K562 (cell line): ENCODE measurements at regions not wholly inside any gene's neighbourhood (a gene's known extent, or its start where the extent isn't known, plus 50 kb on each side); places are given as distances from the start of the nearest gene placed in this dataset.

Experiments used
- ATAC-seq: fragments of 200-7000 bp; cut with Tn5 transposase; 3 replicates; pipeline ENCODE4 v1.9.1; 2020; ENCODE audit warnings: moderate library complexity
- BruUV-seq: library from RNA; stranded (reverse); fragments of 400-500 nt; replicated peaks from 2 replicates; lab custom pipeline; 2021; lab: Mats Ljungman, UMichigan
- CTCF ChIA-PET: fragments of 300-600 bp; formaldehyde crosslinking; extraction: SDS; loops from one replicate; lab custom pipeline; 2021; ENCODE audit warnings: low intra/inter-chr PET ratio; lab: Yijun Ruan, JAX
- POLR2A ChIA-PET: fragments of 300-600, 350-650 bp; sonication (Branson Sonifier 250); formaldehyde crosslinking; extraction: SDS; loops from one replicate; lab custom pipeline; 2021; ENCODE audit warnings: antibody characterized with exemption, inconsistent platforms; lab: Yijun Ruan, JAX
- DNase-seq, 4 experiments: peaks; one replicate each; pipeline versions ENCODE4 v3.0.0 to v3.0.0-alpha.2; 2011 to 2018; ENCODE audit warnings: low spot score in 3 of 4, mixed read lengths in 3 of 4; ENCODE audit errors: extremely low read depth in 1 of 4
- FAIRE-seq: peaks from 2 replicates; lab custom pipeline; 2011; peaks lifted over from hg19 to GRCh38; lab: Jason Lieb, UNC
- H2AFZ ChIP-seq: 2 replicates; pipeline ENCODE4 v1.6.0; 2011; ENCODE audit warnings: low read depth, low read length, control low read depth, inconsistent platforms
- H3K27ac ChIP-seq: fragments of 200-600 bp; 3 replicates; pipeline ENCODE4 v1.8.0; 2011; ENCODE audit warnings: low read depth, mild to moderate bottlenecking, control low read depth, inconsistent platforms, low read length, moderate library complexity, mixed read lengths; ENCODE audit errors: extremely low read depth
- H3K27me3 ChIP-seq, 2 experiments: fragments of 300-600 bp in 1 of 2; 2 replicates in 1 of 2; 3 replicates in 1 of 2; pipeline versions ENCODE4 v1.6.0 to v1.8.0; 2011; ENCODE audit warnings: inconsistent platforms in 2 of 2, low read length in 2 of 2, mild to moderate bottlenecking in 1 of 2, mixed read lengths in 1 of 2, moderate library complexity in 1 of 2; ENCODE audit not compliant: control insufficient read depth in 2 of 2, insufficient read depth in 2 of 2
- H3K36me3 ChIP-seq: fragments of 300-600 bp; 3 replicates; pipeline ENCODE4 v1.8.0; 2011; ENCODE audit warnings: mild to moderate bottlenecking, low read length, inconsistent platforms; ENCODE audit not compliant: control insufficient read depth, insufficient read depth
- H3K4me1 ChIP-seq, 2 experiments: fragments of 200-600 bp in 1 of 2; replicated peaks in 1 of 2; 2 replicates in 1 of 2; 3 replicates in 1 of 2; pipeline versions ENCODE4 v1.5.1 to v1.8.0; 2011; ENCODE audit warnings: inconsistent platforms in 2 of 2, low read length in 2 of 2, mild to moderate bottlenecking in 1 of 2, mixed read lengths in 1 of 2, moderate library complexity in 1 of 2; ENCODE audit not compliant: control insufficient read depth in 2 of 2, insufficient read depth in 2 of 2
- H3K4me2 ChIP-seq: 2 replicates; pipeline ENCODE4 v1.6.1; 2011; ENCODE audit warnings: low read length, control low read depth, inconsistent platforms, mixed read lengths; ENCODE audit not compliant: insufficient read depth
- H3K4me3 ChIP-seq: fragments of 200-600 bp; sonication (generic), shearing (Covaris generic); 2 replicates; pipeline ENCODE4 v1.5.1; 2016; ENCODE audit warnings: control low read depth, inconsistent platforms
- H3K79me2 ChIP-seq: fragments of 200-600 bp; 3 replicates; pipeline ENCODE4 v1.8.0; 2011; ENCODE audit warnings: low read length, inconsistent platforms; ENCODE audit not compliant: control insufficient read depth, insufficient read depth
- H3K9ac ChIP-seq, 2 experiments: 2 replicates each; pipeline versions ENCODE4 v1.6.0 to v1.6.1; 2011; ENCODE audit warnings: low read depth in 2 of 2, low read length in 2 of 2, control low read depth in 1 of 2, inconsistent platforms in 1 of 2, mild to moderate bottlenecking in 1 of 2, mixed read lengths in 1 of 2; ENCODE audit not compliant: insufficient read depth in 1 of 2
- H3K9me1 ChIP-seq: one replicate; pipeline ENCODE4 v1.6.0; 2011; ENCODE audit warnings: inconsistent platforms, mild to moderate bottlenecking, low read length, moderate library complexity; ENCODE audit not compliant: control insufficient read depth, insufficient read depth
- H3K9me3 ChIP-seq: replicated peaks from 2 replicates; pipeline ENCODE4 v1.5.1; 2011; ENCODE audit warnings: low read depth, low read length, inconsistent platforms; ENCODE audit not compliant: control insufficient read depth, insufficient read depth
- H4K20me1 ChIP-seq: replicated peaks from 2 replicates; pipeline ENCODE4 v1.6.1; 2011; ENCODE audit warnings: low read length, inconsistent platforms, mixed read lengths; ENCODE audit not compliant: control insufficient read depth, insufficient read depth
- BRD9 ChIP-seq: fragments of 450-650 bp; IDR thresholded peaks from 2 replicates; pipeline ENCODE4 v1.6.1; 2018; ENCODE audit warnings: low read depth; ENCODE audit not compliant: partially characterized antibody
- CTBP1 ChIP-seq: fragments of 450-650 bp; IDR thresholded peaks from 2 replicates; pipeline ENCODE4 v1.6.1; 2016; ENCODE audit warnings: borderline replicate concordance
- EGR1 ChIP-seq: fragments of 450-650 bp; conservative IDR thresholded peaks from 2 replicates; pipeline ENCODE4 v1.6.1; 2017; ENCODE audit warnings: mild to moderate bottlenecking
- HNRNPUL1 ChIP-seq: fragments of 200-400 bp; formaldehyde crosslinking; IDR thresholded peaks from 2 replicates; pipeline ENCODE4 v1.6.1; 2017; ENCODE audit warnings: low read length
- KLF1 ChIP-seq: fragments of 450-650 bp; IDR thresholded peaks from 2 replicates; pipeline ENCODE4 v1.6.1; 2016; ENCODE audit warnings: missing genetic modification characterization, missing compliant biosample characterization
- MAX ChIP-seq: sonication (generic); formaldehyde crosslinking; IDR thresholded peaks from 2 replicates; pipeline ENCODE4 v1.9.0; 2022; ENCODE audit warnings: mild to moderate bottlenecking, missing genetic modification reagents
- MCM7 ChIP-seq, 2 experiments: fragments of 450-650 bp; IDR thresholded peaks; 2 replicates each; pipeline ENCODE4 v1.6.1; 2016 to 2018
- MYC ChIP-seq, 2 experiments: fragments of 250-450 bp in 1 of 2; sonication (Bioruptor Pico) in 1 of 2; IDR thresholded peaks; 2 replicates each; pipeline versions ENCODE4 v1.5.1 to v1.6.1; 2012 to 2021; ENCODE audit warnings: low read depth in 2 of 2, borderline replicate concordance in 1 of 2, improper control_type of control experiment in 1 of 2, low read length in 1 of 2, mild to moderate bottlenecking in 1 of 2, moderate library complexity in 1 of 2
- PTRF ChIP-seq: fragments of 450-650 bp; IDR thresholded peaks from 2 replicates; pipeline ENCODE4 v1.6.1; 2016; ENCODE audit warnings: mild to moderate bottlenecking, missing genetic modification characterization, missing compliant biosample characterization
- SRSF3 ChIP-seq: fragments of 200-400 bp; formaldehyde crosslinking; IDR thresholded peaks from 2 replicates; pipeline ENCODE4 v1.6.1; 2016; ENCODE audit warnings: mild to moderate bottlenecking, low read length, moderate library complexity; ENCODE audit not compliant: insufficient read depth
- TAF9B ChIP-seq: fragments of 450-650 bp; IDR thresholded peaks from 2 replicates; pipeline ENCODE4 v1.6.1; 2018; ENCODE audit warnings: mild to moderate bottlenecking; ENCODE audit not compliant: partially characterized antibody
- TCF7 ChIP-seq: sonication (generic); IDR thresholded peaks from 2 replicates; pipeline ENCODE4 v1.6.1; 2016; ENCODE audit warnings: antibody characterized with exemption, borderline replicate concordance
- ZBTB12 ChIP-seq: fragments of 250-450 bp; sonication (Bioruptor Pico); IDR thresholded peaks from 2 replicates; pipeline ENCODE4 v1.4.0; 2020
- ZFP1 ChIP-seq: fragments of 450-650 bp; formaldehyde crosslinking; IDR thresholded peaks from 2 replicates; pipeline ENCODE4 v1.4.0; 2020; ENCODE audit warnings: mild to moderate bottlenecking, mixed read lengths
- ZNF232 ChIP-seq: sonication (generic); formaldehyde crosslinking; IDR thresholded peaks from 2 replicates; pipeline ENCODE4 v1.8.0; 2022; ENCODE audit warnings: mild to moderate bottlenecking, missing genetic modification reagents
- ZNF253 ChIP-seq: fragments of 250-450 bp; sonication (Bioruptor Pico); conservative IDR thresholded peaks from 2 replicates; pipeline ENCODE4 v1.6.1; 2021; ENCODE audit warnings: mild to moderate bottlenecking
- ZNF780A ChIP-seq: fragments of 250-450 bp; sonication (Bioruptor Pico); IDR thresholded peaks from 2 replicates; pipeline ENCODE4 v1.5.0; 2021; ENCODE audit warnings: mild to moderate bottlenecking
- WGBS: fragments of 100-300 bp; shearing (Covaris generic); methylation state at CpG from one replicate; pipeline ENCODE4 v1.1.6; 2016; ENCODE audit warnings: low coverage, mixed read lengths; ENCODE audit not compliant: insufficient coverage; ENCODE audit errors: missing lambda C conversion rate; 5-methylcytosine and 5-hydroxymethylcytosine counted together
- in situ Hi-C: fragments of 300-500 bp; cut with MboI; formaldehyde crosslinking; loops from 4 replicates; pipeline ENCODE4 v1.15.0; 2018; ENCODE audit warnings: inconsistent platforms, mixed read lengths
- intact Hi-C: fragments of 100-400 bp; cut with micrococcal nuclease; formaldehyde crosslinking; loops from 2 replicates; pipeline ENCODE4 v1.14.2; 2022

GRCh38 chr14:39673734-39674133 lies 241.5 kb upstream of the FBXO33 start:
- FAIRE-seq (no peak), DNase-seq (no peak)

GRCh38 chr14:39673270-39673711 lies 241.1 kb upstream of the FBXO33 start:
- in situ Hi-C loops: no loop called here
- Histone ChIP-seq H3K36me3 (no peaks in the 10 kb centered on the region), H3K9ac (no peak overlapping the region), H4K20me1 (no peaks in the 10 kb centered on the region), H3K4me3 (no peak overlapping the region), H3K9me3 (no peaks in the 10 kb centered on the region), H2AFZ (no peak overlapping the region)
- POLR2A ChIA-PET: interaction anchor here (0.7 kb wide), 1 partner anchor 8 kb away, joined by 3 read pairs; no protein-coding TSS in a partner anchor
- no peak for ATAC-seq
- 3% methylated on average over 2 of the region's 2 CpGs for WGBS
- intact Hi-C loops: no loop called here
- TF ChIP-seq TCF7 (no peak), ZNF253 (CRISPR knock-in tag) (no peak), MYC (IDR thresholded peaks at IDR 0.05; ENCODE audit: low read depth, low read length) (no peak), MYC (CRISPR knock-in tag; IDR thresholded peaks at IDR 0.05; ENCODE audit: borderline replicate concordance, low read depth) (no peak), CTBP1 (no peak), SRSF3 (no peak), HNRNPUL1 (no peak), ZFP1 (no peak), EGR1 (no peak), ZNF232 (no peak), MAX (CRISPR knock-in tag) (no peak)
- TF ChIP-seq, all 486 proteins: peak for 0
- Histone ChIP-seq H3K9me1 (no peaks in the 10 kb centered on the region), H3K79me2 (no peaks in the 10 kb centered on the region), H3K4me1 (no peaks in the 10 kb centered on the region), H3K4me2 (no peak overlapping the region), H3K27ac (no peak overlapping the region), H3K27me3 (no peaks in the 10 kb centered on the region)
- FAIRE-seq (no peak), DNase-seq (no peak)
- CTCF ChIA-PET: no interaction called here
- no TSS peak for BruUV-seq

More at GRCh38 chr14:39673734-39674133, 241.5 kb upstream of the FBXO33 start:
- in situ Hi-C loops (no loop called here), intact Hi-C loops (no loop called here)
- no peak overlapping the region for H3K4me3 ChIP-seq
- CTCF ChIA-PET: no interaction called here
- no peaks in the 10 kb centered on the region for H3K9me3 ChIP-seq
- H3K9ac ChIP-seq: no peak overlapping the region
- no peak overlapping the region for H3K27ac ChIP-seq
- H3K27me3 ChIP-seq: no peaks in the 10 kb centered on the region
- no peak overlapping the region for H3K4me2 ChIP-seq
- no peak for TF ChIP-seq KLF1
- no peak for TF ChIP-seq TAF9B
- TF ChIP-seq BRD9: no peak
- TF ChIP-seq ZNF780A: no peak
- no peak for TF ChIP-seq PTRF (tag)
- no peak for TF ChIP-seq ZBTB12
- TF ChIP-seq MCM7 (IDR thresholded peaks at IDR 0.05): no peak
- no peaks in the 10 kb centered on the region for H3K36me3 ChIP-seq
- POLR2A ChIA-PET: interaction anchor here (0.7 kb wide), 1 partner anchor 7 kb away, joined by 3 read pairs; no protein-coding TSS in a partner anchor
- no peak overlapping the region for H2AFZ ChIP-seq
- H3K9me1 ChIP-seq: no peaks in the 10 kb centered on the region
- no peaks in the 10 kb centered on the region for H3K79me2 ChIP-seq
- ATAC-seq: no peak
- WGBS: 2% methylated on average over 3 of the region's 3 CpGs
- no peaks in the 10 kb centered on the region for H4K20me1 ChIP-seq
- BruUV-seq: no TSS peak
- H3K4me1 ChIP-seq: no peaks in the 10 kb centered on the region
